Breast epithelium (tissue), 3 donors: ENCODE measurements at regions not wholly inside any gene's neighbourhood (a gene's known extent, or its start where the extent isn't known, plus 50 kb on each side); places are given as distances from the start of the nearest gene placed in this dataset.

Experiments
- CTCF ChIP-seq, 3 donors: fragments of 450-650 bp; IDR thresholded peaks; one replicate each; pipeline ENCODE4 v1.5.1; 2016 to 2017; ENCODE audit warnings: antibody characterized with exemption in 3 of 3, mild to moderate bottlenecking in 3 of 3, moderate library complexity in 3 of 3
- POLR2AphosphoS5 ChIP-seq, 3 donors: sonication (generic); formaldehyde crosslinking; IDR thresholded peaks; one replicate each; pipeline ENCODE4 v1.6.1; 2017; ENCODE audit warnings: antibody characterized with exemption in 3 of 3

GRCh38 chr9:105958587-105958986 is 264.2 kb downstream of the TMEM38B start:
- TF ChIP-seq POLR2AphosphoS5 (IDR thresholded peaks at IDR 0.05) (no peak), CTCF (IDR thresholded peaks at IDR 0.05) (no peak)
